Hepatocyte (in vitro differentiated cells): ENCODE measurements at regions not wholly inside any gene's neighbourhood (a gene's known extent, or its start where the extent isn't known, plus 50 kb on each side); places are given as distances from the start of the nearest gene placed in this dataset.

Source experiments
- DNase-seq: peaks from one replicate; pipeline ENCODE4 v3.0.0-alpha.2; 2016; ENCODE audit warnings: low spot score
- H2AFZ ChIP-seq: fragments of 200-600 bp; sonication (generic); 2 replicates; pipeline ENCODE4 v1.6.0; 2016; ENCODE audit warnings: antibody characterized with exemption, mild to moderate bottlenecking
- H3K27ac ChIP-seq: fragments of 200-600 bp; sonication (generic); 2 replicates; pipeline ENCODE4 v1.5.1; 2016; ENCODE audit warnings: mild to moderate bottlenecking
- H3K27me3 ChIP-seq: fragments of 200-600 bp; sonication (generic); 2 replicates; pipeline ENCODE4 v1.6.1; 2016
- H3K36me3 ChIP-seq: fragments of 200-600 bp; sonication (generic); replicated peaks from 2 replicates; pipeline ENCODE4 v1.5.1; 2016; ENCODE audit warnings: low read depth; ENCODE audit not compliant: insufficient read depth
- H3K4me1 ChIP-seq: fragments of 200-600 bp; sonication (generic); 2 replicates; pipeline ENCODE4 v1.5.1; 2016; ENCODE audit warnings: mild to moderate bottlenecking, moderate library complexity; ENCODE audit not compliant: insufficient read depth
- H3K4me2 ChIP-seq: fragments of 200-600 bp; sonication (generic); 2 replicates; pipeline ENCODE4 v1.6.0; 2016
- H3K4me3 ChIP-seq: fragments of 200-600 bp; sonication (generic); 2 replicates; pipeline ENCODE4 v1.5.1; 2016; ENCODE audit warnings: mild to moderate bottlenecking
- H3K79me2 ChIP-seq: fragments of 200-600 bp; sonication (generic); 2 replicates; pipeline ENCODE4 v1.6.0; 2017; ENCODE audit warnings: mild to moderate bottlenecking
- H3K9me2 ChIP-seq: fragments of 200-600 bp; sonication (generic); replicated peaks from 2 replicates; pipeline ENCODE4 v1.6.0; 2017; ENCODE audit warnings: mild to moderate bottlenecking; ENCODE audit not compliant: insufficient read depth
- H3K9me3 ChIP-seq: fragments of 200-600 bp; sonication (generic); 2 replicates; pipeline ENCODE4 v1.5.1; 2016; ENCODE audit warnings: low read depth, mild to moderate bottlenecking
- H4K20me1 ChIP-seq: fragments of 200-600 bp; sonication (generic); 2 replicates; pipeline ENCODE4 v1.6.0; 2016; ENCODE audit warnings: mild to moderate bottlenecking; ENCODE audit not compliant: insufficient read depth, poor library complexity, severe bottlenecking
- EZH2 ChIP-seq: fragments of 200-600 bp; sonication (generic); IDR thresholded peaks from 2 replicates; pipeline ENCODE4 v1.6.1; 2016; ENCODE audit warnings: antibody characterized with exemption, mild to moderate bottlenecking, borderline replicate concordance
- EZH2phosphoT487 ChIP-seq: fragments of 200-600 bp; sonication (generic); IDR thresholded peaks from one replicate; pipeline ENCODE4 v1.6.1; 2018; ENCODE audit warnings: antibody characterized with exemption, mild to moderate bottlenecking, low read depth, moderate library complexity; ENCODE audit not compliant: unreplicated experiment, severe bottlenecking
- WGBS: methylation state at CpG from one replicate; pipeline ENCODE4 v1.1.6; 2016; ENCODE audit warnings: low lambda C conversion rate; ENCODE audit errors: missing lambda C conversion rate; 5-methylcytosine and 5-hydroxymethylcytosine counted together
- TF ChIP-seq, protein P1 (sequence below): fragments of 200-600 bp; sonication (generic); IDR thresholded peaks from 2 replicates; pipeline ENCODE4 v1.5.1; 2016; ENCODE audit warnings: antibody characterized with exemption, mild to moderate bottlenecking; ENCODE audit not compliant: poor library complexity

DNA sequence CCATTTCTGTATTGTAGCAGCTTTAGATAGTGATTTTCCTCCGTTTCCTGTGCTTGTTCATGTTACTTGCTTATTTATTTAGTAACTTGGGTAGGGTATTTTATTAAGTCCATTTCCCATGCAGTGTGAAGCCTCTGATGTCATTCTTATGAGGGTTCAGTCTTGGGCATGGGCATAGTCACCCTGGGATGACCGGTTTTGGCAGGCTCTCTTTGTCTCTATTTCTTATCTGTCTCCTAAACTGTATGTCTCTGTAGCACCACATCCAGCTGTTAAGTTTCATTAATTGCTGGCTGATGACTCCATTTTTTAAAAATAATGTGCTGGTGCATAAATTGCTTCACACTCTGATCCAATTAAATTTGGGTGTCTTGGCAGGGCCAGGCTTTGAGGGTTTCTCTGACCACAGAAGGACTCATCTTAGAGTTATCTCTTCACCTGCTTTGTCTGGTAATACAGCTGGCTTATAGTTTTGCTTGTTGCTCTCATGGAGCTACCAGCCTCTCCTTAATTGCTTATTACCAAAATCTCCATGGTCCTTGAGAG lies 173.3 kb upstream of the VLDLR start:
- Histone ChIP-seq H4K20me1 (no peaks in the 10 kb centered on the region), H3K4me3 (no peak overlapping the region), H3K9me3 (no peaks in the 10 kb centered on the region), H3K4me1 (no peaks in the 10 kb centered on the region), H2AFZ (no peak overlapping the region), H3K27me3 (no peaks in the 10 kb centered on the region), H3K4me2 (no peak overlapping the region), H3K9me2 (no peaks in the 10 kb centered on the region), H3K36me3 (no peaks in the 10 kb centered on the region), H3K79me2 (no peaks in the 10 kb centered on the region), H3K27ac (no peak overlapping the region)
- TF ChIP-seq EZH2phosphoT487 (no peak), EZH2 (no peak)
- TF ChIP-seq, protein P1, sequence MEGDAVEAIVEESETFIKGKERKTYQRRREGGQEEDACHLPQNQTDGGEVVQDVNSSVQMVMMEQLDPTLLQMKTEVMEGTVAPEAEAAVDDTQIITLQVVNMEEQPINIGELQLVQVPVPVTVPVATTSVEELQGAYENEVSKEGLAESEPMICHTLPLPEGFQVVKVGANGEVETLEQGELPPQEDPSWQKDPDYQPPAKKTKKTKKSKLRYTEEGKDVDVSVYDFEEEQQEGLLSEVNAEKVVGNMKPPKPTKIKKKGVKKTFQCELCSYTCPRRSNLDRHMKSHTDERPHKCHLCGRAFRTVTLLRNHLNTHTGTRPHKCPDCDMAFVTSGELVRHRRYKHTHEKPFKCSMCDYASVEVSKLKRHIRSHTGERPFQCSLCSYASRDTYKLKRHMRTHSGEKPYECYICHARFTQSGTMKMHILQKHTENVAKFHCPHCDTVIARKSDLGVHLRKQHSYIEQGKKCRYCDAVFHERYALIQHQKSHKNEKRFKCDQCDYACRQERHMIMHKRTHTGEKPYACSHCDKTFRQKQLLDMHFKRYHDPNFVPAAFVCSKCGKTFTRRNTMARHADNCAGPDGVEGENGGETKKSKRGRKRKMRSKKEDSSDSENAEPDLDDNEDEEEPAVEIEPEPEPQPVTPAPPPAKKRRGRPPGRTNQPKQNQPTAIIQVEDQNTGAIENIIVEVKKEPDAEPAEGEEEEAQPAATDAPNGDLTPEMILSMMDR: no peak
- DNase-seq: no peak
- WGBS: 61% methylated on average over 2 of the region's 2 CpGs

DNA sequence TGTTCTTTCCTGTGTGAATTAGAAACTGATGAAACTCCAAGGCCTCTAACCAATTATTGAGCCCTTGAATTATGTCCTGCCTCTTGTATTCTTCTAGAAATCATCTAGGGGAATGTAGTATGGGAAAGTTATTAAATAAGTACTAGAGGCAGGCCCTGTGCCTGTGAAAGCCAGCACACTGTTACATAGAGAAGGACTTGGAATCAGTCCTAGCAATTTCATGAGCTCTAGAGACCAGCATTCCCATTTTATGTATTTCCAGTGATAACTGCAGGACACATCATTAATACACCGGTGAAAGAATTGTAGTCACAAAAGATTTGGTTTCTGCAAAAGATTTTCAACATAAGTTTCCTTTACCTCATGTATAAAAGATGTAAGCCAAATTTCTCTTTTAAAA lies 168.5 kb upstream of the VLDLR start:
- Histone ChIP-seq H3K4me2 (no peak overlapping the region), H3K79me2 (no peaks in the 10 kb centered on the region), H4K20me1 (no peaks in the 10 kb centered on the region), H3K36me3 (no peaks in the 10 kb centered on the region), H3K9me3 (no peaks in the 10 kb centered on the region), H2AFZ (no peak overlapping the region), H3K27ac (no peak overlapping the region), H3K4me3 (no peak overlapping the region), H3K4me1 (no peaks in the 10 kb centered on the region), H3K9me2 (no peaks in the 10 kb centered on the region), H3K27me3 (no peaks in the 10 kb centered on the region)
- DNase-seq: no peak
- 87% methylated on average over 1 of the region's 1 CpG for WGBS
- TF ChIP-seq, protein P1: no peak
- TF ChIP-seq EZH2phosphoT487 (no peak), EZH2 (no peak)

DNA sequence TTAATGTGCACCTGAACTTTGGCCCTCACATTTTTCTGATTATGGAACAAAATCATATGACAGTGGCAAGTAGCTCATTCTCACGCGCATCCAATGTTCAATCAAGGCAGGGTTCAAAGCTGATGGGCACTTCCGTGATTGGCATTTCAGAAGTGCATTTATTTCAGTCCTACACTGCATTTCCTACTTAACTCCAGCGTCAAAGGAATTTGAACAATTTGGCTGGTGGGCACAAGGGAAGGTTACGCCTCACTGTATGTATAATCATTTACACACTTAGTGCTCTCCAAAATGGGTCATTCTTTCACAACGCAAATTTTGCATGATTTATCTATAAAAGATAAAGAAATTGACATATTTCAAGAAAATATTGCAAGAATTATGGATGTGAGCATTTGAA lies 167.9 kb upstream of the VLDLR start:
- TF ChIP-seq EZH2phosphoT487: no peak
- no peak for TF ChIP-seq EZH2
- TF ChIP-seq, protein P1: no peak
- no peaks in the 10 kb centered on the region for H3K9me3 ChIP-seq
- no peaks in the 10 kb centered on the region for H3K27me3 ChIP-seq

DNA sequence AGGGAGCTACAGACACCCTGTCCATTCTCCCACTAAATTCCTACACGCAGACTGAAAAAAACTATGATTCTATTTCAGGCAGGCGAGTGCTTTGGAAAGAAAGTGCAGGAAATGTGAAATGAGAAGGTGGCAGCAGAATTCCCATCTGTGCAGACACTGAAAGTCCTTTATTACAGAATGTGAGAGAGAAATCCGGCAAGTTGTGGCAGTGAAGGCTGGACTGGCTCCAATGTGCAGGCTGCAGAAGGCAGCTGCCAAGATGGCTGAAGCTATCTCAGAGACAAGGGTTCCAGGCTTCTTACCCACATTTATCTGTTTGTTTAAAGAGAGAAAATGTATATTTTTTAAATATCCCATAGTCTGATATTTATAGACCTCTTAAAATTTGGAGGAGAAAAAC lies 161.8 kb upstream of the VLDLR start:
- Histone ChIP-seq H3K27ac (no peak overlapping the region), H4K20me1 (no peaks in the 10 kb centered on the region), H3K9me3 (no peaks in the 10 kb centered on the region), H3K4me3 (no peak overlapping the region), H3K79me2 (no peaks in the 10 kb centered on the region), H3K36me3 (no peaks in the 10 kb centered on the region), H3K4me1 (no peaks in the 10 kb centered on the region), H3K4me2 (no peak overlapping the region), H3K9me2 (no peaks in the 10 kb centered on the region), H3K27me3 (no peaks in the 10 kb centered on the region), H2AFZ (no peak overlapping the region)
- TF ChIP-seq EZH2 (no peak), EZH2phosphoT487 (no peak)
- TF ChIP-seq, protein P1: no peak
- DNase-seq: no peak
- 80% methylated on average over 3 of the region's 3 CpGs for WGBS

More for the DNA sequence above, 167.9 kb upstream of the VLDLR start:
- H3K79me2 ChIP-seq: no peaks in the 10 kb centered on the region
- DNase-seq: no peak
- H3K4me1 ChIP-seq: no peaks in the 10 kb centered on the region
- 82% methylated on average over 6 of the region's 6 CpGs for WGBS
- H3K9me2 ChIP-seq: no peaks in the 10 kb centered on the region
- no peak overlapping the region for H2AFZ ChIP-seq
- H3K36me3 ChIP-seq: no peaks in the 10 kb centered on the region
- no peak overlapping the region for H3K4me2 ChIP-seq
- no peaks in the 10 kb centered on the region for H4K20me1 ChIP-seq
- no peak overlapping the region for H3K27ac ChIP-seq
- no peak overlapping the region for H3K4me3 ChIP-seq
